KMS-11 (cell line): ENCODE measurements at regions not wholly inside any gene's neighbourhood (a gene's known extent, or its start where the extent isn't known, plus 50 kb on each side); places are given as distances from the start of the nearest gene placed in this dataset.

Experiments
- H2AFZ ChIP-seq: fragments of 200-600 bp; sonication (generic); 2 replicates; pipeline ENCODE4 v1.6.1; 2016; ENCODE audit warnings: antibody characterized with exemption, mixed run types, low read depth
- H3K27ac ChIP-seq: fragments of 200-600 bp; sonication (generic); 2 replicates; pipeline ENCODE4 v1.6.1; 2016; ENCODE audit warnings: mild to moderate bottlenecking, mixed run types
- H3K27me3 ChIP-seq: fragments of 200-600 bp; sonication (generic); 2 replicates; pipeline ENCODE4 v1.6.1; 2017; ENCODE audit warnings: mild to moderate bottlenecking, low read depth, mixed run types, moderate library complexity; ENCODE audit not compliant: insufficient read depth
- H3K36me3 ChIP-seq: fragments of 200-600 bp; sonication (generic); 2 replicates; pipeline ENCODE4 v1.6.1; 2017; ENCODE audit warnings: mild to moderate bottlenecking, mixed run types; ENCODE audit not compliant: insufficient read depth
- H3K4me1 ChIP-seq: fragments of 200-600 bp; sonication (generic); 2 replicates; pipeline ENCODE4 v1.6.1; 2016; ENCODE audit warnings: mild to moderate bottlenecking, low read depth, mixed run types; ENCODE audit not compliant: poor library complexity, severe bottlenecking
- H3K4me2 ChIP-seq: fragments of 200-600 bp; sonication (generic); 2 replicates; pipeline ENCODE4 v1.7.0; 2016; ENCODE audit warnings: mild to moderate bottlenecking, mixed run types
- H3K4me3 ChIP-seq: fragments of 200-600 bp; sonication (generic); IDR thresholded peaks from 2 replicates; pipeline ENCODE4 v1.6.1; 2017; ENCODE audit warnings: low read depth, low read length, mixed read lengths; ENCODE audit not compliant: insufficient read depth
- H3K79me2 ChIP-seq: fragments of 200-600 bp; sonication (generic); 2 replicates; pipeline ENCODE4 v1.6.1; 2016; ENCODE audit warnings: low read depth, mixed run types; ENCODE audit not compliant: insufficient read depth
- H3K9ac ChIP-seq: fragments of 200-600 bp; sonication (generic); 2 replicates; pipeline ENCODE4 v1.6.1; 2016; ENCODE audit warnings: mild to moderate bottlenecking, mixed run types
- H4K20me1 ChIP-seq: fragments of 200-600 bp; sonication (generic); 2 replicates; pipeline ENCODE4 v1.6.1; 2016; ENCODE audit warnings: mild to moderate bottlenecking, mixed run types; ENCODE audit not compliant: insufficient read depth
- CTCF ChIP-seq: fragments of 200-600 bp; sonication (generic); conservative IDR thresholded peaks from 2 replicates; pipeline ENCODE4 v1.6.1; 2017; ENCODE audit warnings: low read depth, mild to moderate bottlenecking, antibody characterized with exemption, low read length, moderate library complexity, mixed read lengths

- Histone ChIP-seq H3K4me2 (no peak overlapping the region), H3K36me3 (no peaks in the 10 kb centered on the region), H3K27ac (no peak overlapping the region), H2AFZ (no peak overlapping the region), H3K9ac (no peak overlapping the region), H3K27me3 (no peaks in the 10 kb centered on the region), H3K4me3 (no peak overlapping the region), H3K79me2 (no peaks in the 10 kb centered on the region), H3K4me1 (no peaks in the 10 kb centered on the region), H4K20me1 (no peaks in the 10 kb centered on the region)
- TF ChIP-seq CTCF = no peak
These were observed 1133.8 kb upstream of the PCDH10 start for GRCh38 chr4:132015321-132015720.

GRCh38 chr4:132016703-132017350 is 1132.3 kb upstream of the PCDH10 start:
- H3K4me1 ChIP-seq = no peaks in the 10 kb centered on the region

DNA sequence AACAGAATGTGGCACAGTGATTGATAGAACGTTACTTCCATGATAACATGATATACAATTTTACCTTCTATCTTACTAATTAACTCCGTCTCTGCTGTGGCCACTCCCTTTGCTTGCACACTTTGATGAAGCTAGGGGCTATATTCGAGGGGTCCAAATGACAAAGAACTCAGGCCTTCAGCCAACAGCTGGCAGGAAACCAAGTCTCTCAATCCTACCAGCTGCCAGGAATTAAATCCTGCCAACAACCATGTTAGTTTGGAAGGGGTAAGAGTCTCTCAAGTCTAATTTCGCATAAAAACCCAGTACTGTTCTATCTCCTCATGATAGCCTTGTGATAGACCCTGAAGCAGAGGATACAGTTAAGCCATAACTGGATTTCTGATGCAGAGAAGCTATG is 1122.9 kb upstream of the PCDH10 start:
- Histone ChIP-seq H3K36me3 (no peaks in the 10 kb centered on the region; the same call in 1 of the 2 replicates), H3K27me3 (no peaks in the 10 kb centered on the region), H3K4me3 (no peak overlapping the region), H3K79me2 (no peaks in the 10 kb centered on the region), H2AFZ (no peak overlapping the region), H3K4me2 (no peak overlapping the region), H4K20me1 (no peaks in the 10 kb centered on the region), H3K27ac (no peak overlapping the region), H3K9ac (no peak overlapping the region), H3K4me1 (no peaks in the 10 kb centered on the region)
- TF ChIP-seq CTCF = no peak

More at GRCh38 chr4:132016703-132017350, 1132.3 kb upstream of the PCDH10 start:
- Histone ChIP-seq H3K4me3 (no peak overlapping the region), H2AFZ (no peak overlapping the region), H3K9ac (no peak overlapping the region), H4K20me1 (no peaks in the 10 kb centered on the region), H3K36me3 (no peaks in the 10 kb centered on the region), H3K27me3 (no peaks in the 10 kb centered on the region), H3K79me2 (no peaks in the 10 kb centered on the region), H3K4me2 (no peak overlapping the region), H3K27ac (no peak overlapping the region)
- no peak for TF ChIP-seq CTCF

GRCh38 chr4:132026816-132027215 is 1122.3 kb upstream of the PCDH10 start:
- H3K4me1 ChIP-seq = no peaks in the 10 kb centered on the region
- no peak overlapping the region for H2AFZ ChIP-seq
- H4K20me1 ChIP-seq = no peaks in the 10 kb centered on the region
- H3K27me3 ChIP-seq = no peaks in the 10 kb centered on the region
- no peak overlapping the region for H3K4me3 ChIP-seq
- H3K9ac ChIP-seq = no peak overlapping the region
- H3K27ac ChIP-seq = no peak overlapping the region
- no peaks in the 10 kb centered on the region; the same call in 1 of the 2 replicates for H3K36me3 ChIP-seq
- no peak for TF ChIP-seq CTCF
- no peaks in the 10 kb centered on the region for H3K79me2 ChIP-seq
- no peak overlapping the region for H3K4me2 ChIP-seq
